Effector CD4-positive, alpha-beta T cell (primary cell): ENCODE measurements at regions not wholly inside any gene's neighbourhood (a gene's known extent, or its start where the extent isn't known, plus 50 kb on each side); places are given as distances from the start of the nearest gene placed in this dataset.
"Not testable (repeated sequence)": the region's sequence is repeated elsewhere in the genome, so short reads cannot be mapped to it uniquely, and the experiment has no call there.

Experiments used
- DNase-seq: peaks from one replicate; pipeline ENCODE4 v3.0.0-alpha.2; 2020

GRCh38 chr21:9572782-9573181 is 948.6 kb upstream of the TPTE start:
- DNase-seq: not testable (repeated sequence)

GRCh38 chr21:9573528-9573927 is 947.9 kb upstream of the TPTE start:
- DNase-seq: not testable (repeated sequence)

- not testable (repeated sequence) for DNase-seq
Measured at GRCh38 chr21:9579275-9579674, 942.1 kb upstream of the TPTE start.

DNA sequence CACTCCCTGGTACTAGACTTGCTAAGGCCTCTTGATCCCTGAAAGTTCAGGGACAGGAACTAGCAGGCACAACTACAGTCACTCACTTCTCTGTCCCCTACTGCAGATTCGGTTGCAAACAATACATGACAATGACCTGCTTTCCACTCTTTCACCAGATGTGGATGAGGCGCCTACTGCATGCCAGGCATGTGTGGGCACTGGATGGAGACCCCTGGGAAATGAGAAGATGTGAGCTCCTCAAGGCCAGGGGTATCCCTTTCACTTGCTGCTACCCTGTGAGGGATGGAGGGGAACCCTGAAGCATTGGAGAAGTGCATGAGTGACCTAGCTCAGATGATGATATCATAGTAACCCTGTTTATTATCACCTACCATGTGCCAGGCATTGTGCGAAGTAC is 933.4 kb upstream of the TPTE start:
- DNase-seq: not testable (repeated sequence)

DNA sequence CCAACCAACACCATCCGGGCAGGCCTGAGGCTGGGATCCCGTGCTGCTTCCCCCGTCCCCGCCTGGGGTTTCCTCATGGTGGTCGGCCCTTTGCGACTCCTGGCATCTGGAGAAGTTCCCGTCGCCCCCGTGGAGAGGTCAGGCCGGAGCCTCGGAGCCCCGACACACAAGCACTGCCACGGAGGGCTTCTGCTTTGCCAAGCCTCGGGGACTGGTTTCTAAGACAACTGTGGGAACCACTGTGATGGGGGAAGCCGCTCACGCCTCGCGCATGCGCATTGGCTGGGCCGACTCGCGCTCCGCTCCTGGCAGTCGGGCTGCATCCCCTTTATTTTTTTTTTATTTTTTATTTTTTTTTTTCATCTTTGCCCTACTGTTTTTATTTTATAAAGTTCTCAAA is 928.8 kb upstream of the TPTE start:
- DNase-seq: not testable (repeated sequence)

GRCh38 chr21:9593646-9594045 is 927.7 kb upstream of the TPTE start:
- not testable (repeated sequence) for DNase-seq

- DNase-seq: not testable (repeated sequence)
Measured at GRCh38 chr21:9614011-9614410, 907.4 kb upstream of the TPTE start.

DNA sequence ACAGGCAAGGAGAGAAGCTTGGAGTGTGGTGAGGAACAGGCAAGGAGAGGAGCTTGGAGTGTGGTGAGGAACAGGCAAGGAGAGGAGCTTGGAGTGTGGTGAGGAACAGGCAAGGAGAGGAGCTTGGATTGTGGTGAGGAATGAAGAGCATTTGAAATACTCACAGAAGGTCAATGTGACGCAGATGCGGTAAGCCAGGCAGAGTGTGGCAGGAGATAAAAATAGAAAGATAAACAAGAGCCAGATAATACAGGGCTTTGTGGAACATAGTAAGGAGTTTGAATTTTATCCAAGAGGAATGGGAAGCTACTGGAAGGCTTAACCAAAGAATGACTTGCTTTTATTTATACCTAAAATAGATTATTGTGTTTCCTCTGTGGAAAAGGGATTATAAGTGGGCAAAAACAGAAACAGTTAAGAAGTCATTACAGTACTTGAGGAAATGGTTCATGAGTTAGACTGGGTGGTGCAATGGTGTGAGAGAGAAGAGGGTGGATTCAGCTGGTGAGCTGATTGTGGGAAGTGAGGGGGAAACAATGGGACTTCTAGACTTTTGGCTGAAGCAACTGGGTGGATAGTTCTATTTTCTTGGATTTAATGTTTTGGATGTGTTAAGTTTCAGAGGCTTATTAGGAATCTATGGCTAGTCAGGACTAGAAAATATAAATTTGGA is 900.1 kb upstream of the TPTE start:
- DNase-seq: not testable (repeated sequence)

DNA sequence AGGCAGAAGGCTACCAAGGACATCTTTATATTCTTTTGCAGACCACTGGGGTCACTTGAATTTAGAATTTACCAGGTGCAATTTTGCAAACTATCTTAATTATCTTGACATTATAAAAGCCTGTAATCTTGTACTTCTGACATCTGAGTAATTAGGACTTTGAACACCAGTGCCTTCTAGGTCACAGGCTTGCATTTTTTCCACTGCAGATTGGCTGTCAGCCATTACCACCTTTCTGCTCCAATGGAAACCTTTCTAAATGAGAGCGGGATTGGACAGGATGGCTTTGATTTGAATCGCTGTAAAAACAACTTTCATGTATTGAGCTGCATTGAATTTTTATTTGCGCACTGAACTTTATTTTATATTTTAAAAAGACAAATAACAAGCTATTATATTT is 893.3 kb upstream of the TPTE start:
- not testable (repeated sequence) for DNase-seq

DNA sequence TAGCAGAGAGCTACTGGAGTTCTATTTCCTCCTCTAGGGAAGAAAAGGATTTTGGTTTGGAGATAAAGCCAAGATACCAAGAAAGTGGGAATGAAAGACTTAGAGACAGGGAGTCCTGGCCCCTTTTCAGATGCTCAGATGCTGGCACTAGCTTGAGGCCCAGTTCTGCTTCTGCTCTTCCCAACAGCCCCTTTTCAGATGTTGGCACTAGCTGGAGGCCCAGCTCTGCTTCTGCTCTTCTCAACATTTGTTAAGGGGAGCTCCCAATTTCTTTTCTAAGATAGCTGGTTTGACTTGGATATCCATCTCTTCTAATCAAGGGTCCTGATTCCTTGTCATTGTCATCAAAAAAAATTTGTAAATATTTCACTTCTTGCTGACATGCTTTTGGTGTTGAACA is 874.0 kb upstream of the TPTE start:
- not testable (repeated sequence) for DNase-seq

DNA sequence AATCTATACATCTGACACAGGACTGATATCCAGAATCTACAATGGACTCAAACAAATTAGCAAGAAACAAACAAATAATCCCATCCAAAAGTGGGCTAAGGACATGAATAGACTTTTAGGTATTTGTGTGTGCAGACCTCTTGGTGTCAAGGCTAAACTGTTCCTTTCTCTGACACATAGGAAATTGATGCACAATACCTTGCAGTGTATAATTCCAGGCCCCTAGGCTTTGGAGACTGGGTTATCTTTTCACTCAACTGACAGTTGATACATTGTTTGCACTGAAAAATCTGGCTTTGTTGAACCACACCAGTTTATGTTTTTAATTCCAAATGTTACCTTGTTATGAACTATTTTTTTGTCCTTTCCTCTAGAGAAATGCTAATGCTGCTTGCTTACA is 873.1 kb upstream of the TPTE start:
- DNase-seq: not testable (repeated sequence)

DNA sequence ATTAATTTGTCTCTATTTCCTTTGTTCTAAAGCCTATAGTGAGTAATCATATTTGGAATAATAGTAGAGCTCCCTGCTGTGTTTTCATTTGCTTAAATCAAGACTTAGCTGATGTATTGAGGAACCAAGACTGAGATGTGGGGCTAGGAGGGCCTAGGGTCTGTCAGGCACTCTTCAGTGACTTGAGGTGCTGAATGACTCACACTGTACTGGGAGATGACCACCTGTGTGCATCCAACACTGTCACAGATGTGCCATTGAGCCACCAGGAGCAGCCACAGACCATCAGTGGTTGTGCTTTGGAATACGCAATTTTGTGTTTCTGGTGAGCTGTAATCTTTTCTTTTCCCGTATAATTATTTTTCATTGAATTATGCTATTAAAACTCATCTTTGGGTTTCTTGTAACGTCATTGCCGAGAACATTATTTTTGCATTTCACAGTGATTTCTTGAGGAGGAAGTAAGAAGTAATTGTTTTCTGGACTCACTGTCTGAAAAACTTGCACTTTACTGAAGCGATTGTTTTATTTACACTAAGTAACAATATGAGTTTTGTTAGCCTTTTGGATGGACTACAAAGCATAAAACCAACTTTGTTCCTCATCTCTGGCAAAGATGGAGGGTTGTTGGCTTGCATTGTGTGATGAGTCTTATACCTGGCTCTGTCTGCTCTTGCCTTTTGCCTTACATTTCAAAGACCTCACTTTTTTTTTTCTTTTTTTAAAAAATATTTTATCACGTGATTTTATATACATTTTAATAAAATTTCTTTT is 872.2 kb upstream of the TPTE start:
- not testable (repeated sequence) for DNase-seq

- DNase-seq: not testable (repeated sequence)
Measured at GRCh38 chr21:9652819-9653218, 868.6 kb upstream of the TPTE start.

- not testable (repeated sequence) for DNase-seq
Measured at GRCh38 chr21:9655221-9655620, 866.2 kb upstream of the TPTE start.

DNA sequence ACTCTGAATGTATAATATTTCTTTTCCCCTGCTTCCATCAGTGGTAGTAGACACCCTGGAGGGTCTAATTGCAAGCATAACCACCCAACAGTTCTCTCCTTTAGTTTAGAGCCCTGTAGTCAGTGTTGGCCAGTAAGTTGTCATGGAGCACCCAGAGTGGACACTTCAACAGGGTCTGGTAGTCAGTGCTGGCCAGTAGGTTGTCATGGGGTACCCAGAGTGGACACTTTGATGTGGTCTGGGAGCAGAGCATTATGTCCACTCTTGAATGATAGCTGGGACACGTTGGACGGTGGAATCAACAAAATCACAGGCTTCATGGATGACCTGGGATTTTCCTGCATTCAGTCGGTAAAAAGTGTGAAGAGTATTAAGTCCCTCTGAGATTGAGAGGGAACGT is 864.9 kb upstream of the TPTE start:
- not testable (repeated sequence) for DNase-seq

GRCh38 chr21:9657779-9658178 is 863.6 kb upstream of the TPTE start:
- not testable (repeated sequence) for DNase-seq

DNA sequence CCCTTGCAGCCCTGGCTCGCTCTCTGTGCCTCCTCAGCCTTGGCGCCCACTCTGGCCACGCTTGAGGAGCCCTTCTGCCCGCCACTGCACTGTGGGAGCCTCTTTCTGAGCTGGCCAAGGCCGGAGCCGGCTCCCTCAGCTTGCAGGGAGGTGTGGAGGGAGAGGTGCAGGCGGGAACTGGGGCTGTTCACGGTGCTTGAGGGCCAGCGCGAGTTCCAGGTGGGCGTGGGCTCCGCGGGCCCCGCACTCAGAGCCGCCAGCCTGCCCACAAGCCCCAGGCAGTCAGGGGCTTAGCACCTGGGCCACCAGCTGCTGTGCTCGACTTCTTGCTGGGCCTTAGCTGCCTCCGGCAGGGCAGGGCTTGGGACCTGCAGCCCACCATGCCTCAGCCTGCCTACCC is 861.5 kb upstream of the TPTE start:
- DNase-seq: not testable (repeated sequence)

DNA sequence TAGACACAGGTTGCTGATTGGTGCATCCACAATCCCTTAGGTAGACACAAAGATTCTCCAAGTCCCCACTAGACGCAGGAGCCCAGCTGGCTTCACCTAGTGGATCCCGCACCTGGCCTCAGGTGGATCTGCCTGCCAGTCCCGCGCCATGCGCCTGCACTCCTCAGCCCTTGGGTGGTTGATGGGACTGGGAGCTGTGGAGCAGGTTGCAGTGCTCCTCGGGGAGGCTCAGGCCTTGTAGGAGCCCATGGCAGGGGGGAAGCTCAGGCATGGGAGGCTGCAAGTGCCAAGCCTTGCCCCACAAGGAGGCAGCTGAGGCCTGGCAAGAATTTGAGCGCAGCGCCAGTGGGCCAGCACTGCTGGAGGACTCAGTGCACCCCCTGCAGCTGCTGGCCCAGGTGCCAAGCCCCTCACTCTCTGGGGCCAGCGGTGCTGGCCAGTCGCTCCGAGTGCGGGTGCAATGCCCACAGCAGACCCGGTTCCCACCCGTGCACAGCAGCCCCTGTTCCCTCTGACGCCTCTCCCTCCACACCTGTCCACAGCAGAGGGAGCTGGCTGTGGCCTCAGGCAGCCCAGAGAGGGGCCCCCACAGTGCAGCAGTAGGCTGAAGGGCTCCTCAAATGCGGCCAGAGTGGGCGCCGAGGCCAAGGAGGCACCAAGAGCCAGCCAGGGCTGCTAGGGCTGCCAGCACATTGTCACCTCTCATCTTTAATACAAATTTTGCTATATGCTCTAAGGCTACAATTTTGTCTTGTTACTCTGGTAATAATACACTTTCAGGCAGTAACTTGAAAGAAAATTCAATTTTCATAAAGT is 857.3 kb upstream of the TPTE start:
- not testable (repeated sequence) for DNase-seq

DNA sequence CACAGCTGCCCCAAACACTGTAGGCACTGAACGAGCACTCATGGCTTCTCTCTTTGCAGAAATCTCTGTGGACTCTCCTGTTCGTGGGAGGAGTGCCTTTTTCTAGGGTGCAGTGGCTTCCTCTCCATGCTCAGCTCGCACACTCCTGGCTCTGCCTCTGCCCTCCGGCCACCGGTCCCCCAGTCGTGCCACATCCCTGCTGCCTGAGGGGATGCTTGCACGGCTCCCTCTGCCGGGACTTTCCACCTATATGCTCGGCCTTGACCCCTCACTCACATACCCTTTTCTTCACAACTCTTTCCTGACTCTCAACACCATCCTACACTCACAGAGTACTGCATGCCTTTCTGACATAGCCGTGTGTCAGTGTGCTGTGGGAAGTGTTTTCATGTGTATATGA is 845.6 kb upstream of the TPTE start:
- not testable (repeated sequence) for DNase-seq

GRCh38 chr21:9679029-9679428 is 842.4 kb upstream of the TPTE start:
- not testable (repeated sequence) for DNase-seq

DNA sequence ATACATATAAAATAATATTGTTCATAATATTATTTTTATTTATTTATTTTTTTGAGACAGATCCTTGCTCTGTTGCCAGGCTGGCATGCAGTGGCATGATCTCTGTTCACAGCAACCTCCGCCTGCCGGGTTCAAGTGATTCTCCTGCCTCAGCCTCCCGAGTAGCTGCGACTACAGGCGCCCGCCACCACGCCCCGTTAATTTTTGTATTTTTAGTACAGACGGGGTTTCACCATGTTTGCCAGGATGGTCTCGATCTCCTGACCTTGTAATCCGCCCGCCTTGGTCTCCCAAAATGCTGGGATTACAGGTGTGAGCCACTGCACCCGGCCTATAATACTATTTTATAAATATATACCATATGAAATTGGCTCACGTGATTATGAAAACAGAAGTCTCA is 832.4 kb upstream of the TPTE start:
- DNase-seq: not testable (repeated sequence)

- DNase-seq: not testable (repeated sequence)
Measured at GRCh38 chr21:9690981-9691380, 830.4 kb upstream of the TPTE start.

DNA sequence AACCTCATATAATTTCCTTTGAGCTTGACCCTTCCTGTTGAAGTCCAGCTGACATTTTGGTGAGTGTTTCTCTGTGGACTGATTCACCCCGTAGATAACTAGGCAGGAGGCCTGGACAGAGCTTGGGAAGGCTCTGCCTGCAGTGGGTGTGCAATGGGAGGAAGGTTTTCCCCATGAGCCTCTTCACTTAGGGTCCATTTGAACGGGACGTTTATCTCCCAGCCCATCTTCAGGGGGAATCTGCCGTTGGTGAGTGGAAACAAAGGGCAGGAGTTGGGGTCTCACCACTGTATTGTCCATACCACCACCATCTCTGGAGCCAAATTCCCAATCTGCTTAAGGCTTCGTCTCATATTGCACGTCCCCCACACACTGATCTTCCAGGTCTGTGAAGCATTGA is 825.6 kb upstream of the TPTE start:
- DNase-seq: not testable (repeated sequence)
